ENCODE measurements at regions not wholly inside any gene's neighbourhood (a gene's known extent, or its start where the extent isn't known, plus 50 kb on each side); places are given as distances from the start of the nearest gene placed in this dataset.

DNA sequence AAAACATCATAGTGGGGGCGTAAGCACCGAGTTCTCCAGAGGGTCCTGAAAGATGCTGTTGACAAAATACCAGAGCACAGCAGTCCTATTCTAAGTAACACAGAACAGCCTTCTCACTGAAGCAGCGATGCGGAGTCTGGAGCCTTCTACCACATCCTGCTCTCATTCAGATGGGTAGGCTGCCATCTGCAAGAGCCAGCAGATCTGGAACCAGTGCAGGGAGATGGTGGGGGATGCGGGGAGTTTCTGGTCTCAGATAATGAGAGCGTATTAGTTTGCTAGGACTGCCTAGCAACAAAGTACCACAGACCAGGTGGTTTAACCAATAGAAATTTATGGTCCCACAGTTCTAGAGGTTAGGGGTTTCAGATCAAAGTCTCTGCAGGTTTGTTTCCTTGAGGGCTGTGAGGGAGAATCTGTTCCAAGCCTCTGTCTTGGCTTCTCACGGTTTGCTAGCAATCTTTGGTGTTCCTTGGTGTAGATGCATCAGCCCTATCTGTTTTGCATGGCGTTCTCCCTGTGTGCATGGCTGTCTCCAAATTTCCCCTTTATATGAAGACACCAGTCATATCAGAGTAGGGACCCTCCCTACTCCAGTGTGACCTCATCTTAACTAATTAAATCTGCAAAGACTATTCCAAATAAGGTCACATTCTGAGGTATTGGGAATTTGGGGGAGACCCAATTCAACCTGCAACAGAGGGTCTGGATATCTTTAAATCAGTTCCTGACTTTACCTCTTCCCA, 52.0 kb upstream of the STEAP1B start:
- Histone ChIP-seq H3K4me3 (no peak overlapping the region), H3K27me3 (peaks cover 11 to 20% (median 13%) of the 10 kb centered on the region in 3 donors), H3K27ac (no peak overlapping the region), H3K9me3 (no peaks in the 10 kb centered on the region), H3K4me1 (no peaks in the 10 kb centered on the region), H3K36me3 (no peaks in the 10 kb centered on the region)
- intact Hi-C loops (cut with DNase I; ENCODE audit: low total_unique reads), result no loop called here
- in situ Hi-C loops (cut with MboI; ENCODE audit: low sequenced_read_pairs in 4 of 4), result no loop called here
- DNase-seq, result no peak
- TF ChIP-seq CTCF (IDR thresholded peaks at IDR 0.05 in 4 of 5, conservative IDR thresholded peaks at IDR 0.05 in 1 of 5) (no peak), POLR2A (IDR thresholded peaks at IDR 0.05) (no peak)
- ATAC-seq, result no peak

- H3K36me3 ChIP-seq, result no peaks in the 10 kb centered on the region
- H3K9me3 ChIP-seq, result no peaks in the 10 kb centered on the region
- DNase-seq (no peak), ATAC-seq (no peak)
- intact Hi-C loops (cut with DNase I; ENCODE audit: low total_unique reads), result no loop called here
- no peak overlapping the region for H3K27ac ChIP-seq
- TF ChIP-seq CTCF (IDR thresholded peaks at IDR 0.05 in 4 of 5, conservative IDR thresholded peaks at IDR 0.05 in 1 of 5) (no peak), POLR2A (IDR thresholded peaks at IDR 0.05) (no peak)
- H3K27me3 ChIP-seq, result peaks cover 11 to 20% (median 13%) of the 10 kb centered on the region in 3 donors
- H3K4me1 ChIP-seq, result no peaks in the 10 kb centered on the region
- H3K4me3 ChIP-seq, result peak overlapping the region in 2 of 4 donors; percentile 20 to 33
- in situ Hi-C loops (cut with MboI; ENCODE audit: low sequenced_read_pairs in 4 of 4), result no loop called here
These were observed 50.6 kb upstream of the STEAP1B start for GRCh38 chr7:22550514-22551030.

DNA sequence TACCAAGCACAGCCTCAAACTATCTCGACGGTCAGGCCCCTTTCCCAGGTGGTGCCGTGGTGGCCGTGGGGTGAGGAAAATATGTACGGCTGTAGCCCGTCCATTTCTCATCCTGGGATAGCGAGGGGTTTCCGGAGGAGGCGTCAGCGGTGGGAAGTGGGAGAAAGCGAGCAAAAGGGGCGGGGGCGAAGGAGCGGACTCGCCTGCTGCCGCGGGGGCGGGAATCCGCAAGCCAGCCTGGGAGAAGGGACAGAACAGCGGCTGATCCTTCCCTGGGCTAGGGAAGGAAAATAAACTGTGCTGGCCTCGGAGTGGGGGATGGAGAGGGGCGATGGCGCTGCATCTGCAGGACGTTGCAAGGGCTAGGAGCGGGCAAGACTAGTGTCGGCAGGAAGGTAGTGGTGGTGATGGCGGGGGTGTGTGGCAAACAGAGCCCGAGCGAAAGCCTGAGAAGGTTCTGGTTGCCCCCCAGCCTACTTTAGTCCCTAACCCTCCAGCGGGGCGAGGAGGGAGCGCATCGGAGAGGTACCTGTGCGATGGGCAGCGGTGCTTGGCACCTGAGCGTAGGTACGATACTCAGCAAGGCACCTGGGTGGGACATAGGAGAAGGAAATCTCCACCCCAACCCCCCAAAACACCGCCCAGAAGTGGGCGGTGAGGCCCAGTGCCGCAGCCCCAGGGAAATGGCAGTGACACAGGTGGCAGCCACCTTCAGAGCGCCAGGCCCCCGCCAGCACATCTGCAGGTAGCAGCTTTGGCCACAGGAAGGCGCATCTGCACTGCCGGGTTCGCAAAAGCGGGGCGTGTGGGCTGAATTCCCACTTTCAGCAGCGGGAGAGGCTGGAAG, 49.9 kb upstream of the STEAP1B start:
- Histone ChIP-seq H3K27me3 (peaks cover 11 to 20% (median 13%) of the 10 kb centered on the region in 3 donors), H3K27ac (no peak overlapping the region), H3K4me1 (no peaks in the 10 kb centered on the region), H3K4me3 (peak overlapping the region in 3 of 4 donors; percentile 20 to 33 (median 20)), H3K9me3 (no peaks in the 10 kb centered on the region), H3K36me3 (no peaks in the 10 kb centered on the region)
- no peak for DNase-seq
- in situ Hi-C loops (cut with MboI; ENCODE audit: low sequenced_read_pairs in 4 of 4), result no loop called here
- TF ChIP-seq POLR2A (IDR thresholded peaks at IDR 0.05), result no peak
- TF ChIP-seq CTCF (IDR thresholded peaks at IDR 0.05 in 4 of 5, conservative IDR thresholded peaks at IDR 0.05 in 1 of 5), result peak in 3 of 5 experiments; percentile 59 to 86 (median 59)
- intact Hi-C loops (cut with DNase I; ENCODE audit: low total_unique reads), result no loop called here
- no peak for ATAC-seq

Data from gastrocnemius medialis (tissue), 4 donors.